WTC11 (cell line): ENCODE measurements at regions not wholly inside any gene's neighbourhood (a gene's known extent, or its start where the extent isn't known, plus 50 kb on each side); places are given as distances from the start of the nearest gene placed in this dataset.

ENCODE experiments used
- CREM ChIP-seq: sonication (generic); formaldehyde crosslinking; IDR thresholded peaks from 2 replicates; pipeline ENCODE4 v1.8.1; 2022; ENCODE audit warnings: mild to moderate bottlenecking, missing genetic modification reagents, moderate library complexity
- FOXP1 ChIP-seq: sonication (generic); formaldehyde crosslinking; IDR thresholded peaks from 2 replicates; pipeline ENCODE4 v1.8.0; 2022; ENCODE audit warnings: missing genetic modification reagents, mild to moderate bottlenecking, moderate library complexity, borderline replicate concordance
- JUN ChIP-seq: sonication (generic); formaldehyde crosslinking; IDR thresholded peaks from 2 replicates; pipeline ENCODE4 v1.8.0; 2023; ENCODE audit warnings: mild to moderate bottlenecking, missing genetic modification reagents
- ZBTB21 ChIP-seq: sonication (generic); formaldehyde crosslinking; IDR thresholded peaks from 2 replicates; pipeline ENCODE4 v1.8.1; 2023; ENCODE audit warnings: mild to moderate bottlenecking, missing genetic modification reagents, borderline replicate concordance
- TF ChIP-seq, protein P1 (sequence below): sonication (generic); formaldehyde crosslinking; IDR thresholded peaks from 2 replicates; pipeline ENCODE4 v1.8.1; 2023; ENCODE audit warnings: mild to moderate bottlenecking, missing genetic modification reagents, moderate library complexity
- TF ChIP-seq, protein P2 (sequence below): fragments of 200-600 bp; IDR thresholded peaks from 2 replicates; pipeline ENCODE4 v1.8.0; 2022; ENCODE audit warnings: antibody characterized with exemption

GRCh38 chr2:44844651-44845270 is 96.7 kb upstream of the SIX3 start:
- TF ChIP-seq, protein P1, sequence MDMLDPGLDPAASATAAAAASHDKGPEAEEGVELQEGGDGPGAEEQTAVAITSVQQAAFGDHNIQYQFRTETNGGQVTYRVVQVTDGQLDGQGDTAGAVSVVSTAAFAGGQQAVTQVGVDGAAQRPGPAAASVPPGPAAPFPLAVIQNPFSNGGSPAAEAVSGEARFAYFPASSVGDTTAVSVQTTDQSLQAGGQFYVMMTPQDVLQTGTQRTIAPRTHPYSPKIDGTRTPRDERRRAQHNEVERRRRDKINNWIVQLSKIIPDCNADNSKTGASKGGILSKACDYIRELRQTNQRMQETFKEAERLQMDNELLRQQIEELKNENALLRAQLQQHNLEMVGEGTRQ (CRISPR knock-in tag): no peak
- TF ChIP-seq ZBTB21 (no peak), CREM (CRISPR knock-in tag) (no peak), FOXP1 (CRISPR knock-in tag) (no peak), JUN (CRISPR knock-in tag) (no peak)
- TF ChIP-seq, protein P2, sequence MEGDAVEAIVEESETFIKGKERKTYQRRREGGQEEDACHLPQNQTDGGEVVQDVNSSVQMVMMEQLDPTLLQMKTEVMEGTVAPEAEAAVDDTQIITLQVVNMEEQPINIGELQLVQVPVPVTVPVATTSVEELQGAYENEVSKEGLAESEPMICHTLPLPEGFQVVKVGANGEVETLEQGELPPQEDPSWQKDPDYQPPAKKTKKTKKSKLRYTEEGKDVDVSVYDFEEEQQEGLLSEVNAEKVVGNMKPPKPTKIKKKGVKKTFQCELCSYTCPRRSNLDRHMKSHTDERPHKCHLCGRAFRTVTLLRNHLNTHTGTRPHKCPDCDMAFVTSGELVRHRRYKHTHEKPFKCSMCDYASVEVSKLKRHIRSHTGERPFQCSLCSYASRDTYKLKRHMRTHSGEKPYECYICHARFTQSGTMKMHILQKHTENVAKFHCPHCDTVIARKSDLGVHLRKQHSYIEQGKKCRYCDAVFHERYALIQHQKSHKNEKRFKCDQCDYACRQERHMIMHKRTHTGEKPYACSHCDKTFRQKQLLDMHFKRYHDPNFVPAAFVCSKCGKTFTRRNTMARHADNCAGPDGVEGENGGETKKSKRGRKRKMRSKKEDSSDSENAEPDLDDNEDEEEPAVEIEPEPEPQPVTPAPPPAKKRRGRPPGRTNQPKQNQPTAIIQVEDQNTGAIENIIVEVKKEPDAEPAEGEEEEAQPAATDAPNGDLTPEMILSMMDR: no peak
